ENCODE measurements at regions not wholly inside any gene's neighbourhood (a gene's known extent, or its start where the extent isn't known, plus 50 kb on each side); places are given as distances from the start of the nearest gene placed in this dataset.
"Not testable (repeated sequence)": the region's sequence is repeated elsewhere in the genome, so short reads cannot be mapped to it uniquely, and the experiment has no call there.

GRCh38 chr7:13104128-13104527, 416.7 kb downstream of the ARL4A start:
- FAIRE-seq (no peak), DNase-seq (ENCODE audit: insufficient read length, low spot score) (no peak)

GRCh38 chr7:13105209-13105608, 417.8 kb downstream of the ARL4A start:
- DNase-seq (ENCODE audit: insufficient read length, low spot score) (no peak), FAIRE-seq (no peak)
- no peak for TF ChIP-seq POLR2A (IDR thresholded peaks at IDR 0.05; ENCODE audit: low read depth, low read length)

More at GRCh38 chr7:13104128-13104527, 416.7 kb downstream of the ARL4A start:
- TF ChIP-seq POLR2A (IDR thresholded peaks at IDR 0.05; ENCODE audit: low read depth, low read length): no peak

- no peak for DNase-seq (ENCODE audit: insufficient read length, low spot score)
Measured at GRCh38 chr7:13106513-13106912, 419.1 kb downstream of the ARL4A start.

GRCh38 chr7:13107291-13107690, 419.9 kb downstream of the ARL4A start:
- no peak for DNase-seq (ENCODE audit: insufficient read length, low spot score)
- TF ChIP-seq POLR2A (IDR thresholded peaks at IDR 0.05; ENCODE audit: low read depth, low read length): no peak
- no peak for FAIRE-seq

More at GRCh38 chr7:13106513-13106912, 419.1 kb downstream of the ARL4A start:
- no peak for FAIRE-seq
- no peak for TF ChIP-seq POLR2A (IDR thresholded peaks at IDR 0.05; ENCODE audit: low read depth, low read length)

- no peak for FAIRE-seq
- no peak for DNase-seq (ENCODE audit: insufficient read length, low spot score)
- TF ChIP-seq POLR2A (IDR thresholded peaks at IDR 0.05; ENCODE audit: low read depth, low read length): no peak
Measured at GRCh38 chr7:13108061-13108460, 420.6 kb downstream of the ARL4A start.

GRCh38 chr7:13109201-13109600, 421.8 kb downstream of the ARL4A start:
- DNase-seq (ENCODE audit: insufficient read length, low spot score): no peak
- no peak for TF ChIP-seq POLR2A (IDR thresholded peaks at IDR 0.05; ENCODE audit: low read depth, low read length)
- FAIRE-seq: no peak

- TF ChIP-seq POLR2A (IDR thresholded peaks at IDR 0.05; ENCODE audit: low read depth, low read length): no peak
- no peak for DNase-seq (ENCODE audit: insufficient read length, low spot score)
- FAIRE-seq: no peak
Measured at GRCh38 chr7:13110107-13110506, 422.7 kb downstream of the ARL4A start.

GRCh38 chr7:13111230-13111629, 423.8 kb downstream of the ARL4A start:
- DNase-seq (ENCODE audit: insufficient read length, low spot score) (no peak), FAIRE-seq (no peak)
- no peak for TF ChIP-seq POLR2A (IDR thresholded peaks at IDR 0.05; ENCODE audit: low read depth, low read length)

- not testable (repeated sequence) for FAIRE-seq; DNase-seq (ENCODE audit: insufficient read length, low spot score)
Measured at GRCh38 chr7:13114240-13114639, 426.8 kb downstream of the ARL4A start.

GRCh38 chr7:13115157-13115772, 427.8 kb downstream of the ARL4A start:
- DNase-seq (ENCODE audit: insufficient read length, low spot score): no peak
- TF ChIP-seq POLR2A (IDR thresholded peaks at IDR 0.05; ENCODE audit: low read depth, low read length): no peak
- no peak for FAIRE-seq

GRCh38 chr7:13115855-13116254, 428.4 kb downstream of the ARL4A start:
- DNase-seq (ENCODE audit: insufficient read length, low spot score) (no peak), FAIRE-seq (peak; percentile 80)
- no peak for TF ChIP-seq POLR2A (IDR thresholded peaks at IDR 0.05; ENCODE audit: low read depth, low read length)

GRCh38 chr7:13117103-13117502, 429.7 kb downstream of the ARL4A start:
- TF ChIP-seq POLR2A (IDR thresholded peaks at IDR 0.05; ENCODE audit: low read depth, low read length): no peak
- DNase-seq (ENCODE audit: insufficient read length, low spot score) (no peak), FAIRE-seq (peak; percentile 80)

GRCh38 chr7:13117592-13117991, 430.2 kb downstream of the ARL4A start:
- no peak for DNase-seq (ENCODE audit: insufficient read length, low spot score)
- FAIRE-seq: peak; percentile 55
- no peak for TF ChIP-seq POLR2A (IDR thresholded peaks at IDR 0.05; ENCODE audit: low read depth, low read length)

- not testable (repeated sequence) for FAIRE-seq; DNase-seq (ENCODE audit: insufficient read length, low spot score)
Measured at GRCh38 chr7:13124629-13125028, 437.2 kb downstream of the ARL4A start.

- no peak for DNase-seq (ENCODE audit: insufficient read length, low spot score)
- no peak for FAIRE-seq
- TF ChIP-seq POLR2A (IDR thresholded peaks at IDR 0.05; ENCODE audit: low read depth, low read length): no peak
Measured at GRCh38 chr7:13126347-13126746, 438.9 kb downstream of the ARL4A start.

GRCh38 chr7:13130321-13130720, 442.9 kb downstream of the ARL4A start:
- no peak for TF ChIP-seq POLR2A (IDR thresholded peaks at IDR 0.05; ENCODE audit: low read depth, low read length)
- FAIRE-seq: peak; percentile 53
- no peak for DNase-seq (ENCODE audit: insufficient read length, low spot score)

- FAIRE-seq; DNase-seq (ENCODE audit: insufficient read length, low spot score): not testable (repeated sequence)
Measured at GRCh38 chr7:13130906-13131305, 443.5 kb downstream of the ARL4A start.

Data from H54 (cell line).